Activated T-helper 17 cell treated with anti-CD3 and anti-CD28 coated beads, Interleukin-2, amount 50 U/mL, for 72 hours (primary cell): ENCODE measurements at regions not wholly inside any gene's neighbourhood (a gene's known extent, or its start where the extent isn't known, plus 50 kb on each side); places are given as distances from the start of the nearest gene placed in this dataset.

Source experiments
- ATAC-seq: fragments of 150-1000 bp; cut with Tn5 transposase; replicated peaks from 2 replicates; pipeline ENCODE4 v1.10.0; 2021; ENCODE audit warnings: mild to moderate bottlenecking, moderate library complexity
- H3K27ac Mint-ChIP-seq: one replicate; pipeline ENCODE4 v1.8.0; 2022; ENCODE audit warnings: mixed read lengths
- H3K27me3 Mint-ChIP-seq: one replicate; pipeline ENCODE4 v1.8.0; 2022; ENCODE audit warnings: mixed read lengths
- H3K36me3 Mint-ChIP-seq: one replicate; pipeline ENCODE4 v1.8.0; 2022; ENCODE audit warnings: low read depth, mild to moderate bottlenecking, mixed read lengths
- H3K4me1 Mint-ChIP-seq: one replicate; pipeline ENCODE4 v1.8.0; 2022; ENCODE audit warnings: mixed read lengths
- H3K4me3 Mint-ChIP-seq: one replicate; pipeline ENCODE4 v1.8.0; 2022; ENCODE audit warnings: mild to moderate bottlenecking, mixed read lengths
- H3K9me3 Mint-ChIP-seq: one replicate; pipeline ENCODE4 v1.8.0; 2022; ENCODE audit warnings: mixed read lengths

DNA sequence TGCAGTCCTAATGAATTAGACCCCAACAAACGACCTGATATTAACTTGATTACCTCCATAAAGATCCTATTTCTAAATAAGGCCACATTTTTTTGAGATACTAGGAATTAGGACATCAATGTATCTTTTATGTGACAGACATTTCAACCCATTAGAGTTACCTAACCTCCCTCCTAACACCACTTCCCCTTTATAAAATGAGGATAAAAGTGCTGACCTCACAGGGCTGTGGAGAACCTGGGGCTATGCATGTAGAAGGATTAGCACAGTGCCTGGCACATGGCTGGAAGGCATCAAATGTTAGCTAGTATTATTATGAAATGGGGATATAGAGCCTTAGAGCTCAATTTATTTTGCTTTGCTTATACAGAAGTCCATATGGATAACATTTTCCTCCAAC, 53.5 kb upstream of the LRRN1 start:
- no peaks in the 10 kb centered on the region for H3K4me1 Mint-ChIP-seq
- no peak overlapping the region for H3K4me3 Mint-ChIP-seq
- no peaks in the 10 kb centered on the region for H3K27me3 Mint-ChIP-seq
- H3K9me3 Mint-ChIP-seq, result peaks cover 3% of the 10 kb centered on the region
- no peak for ATAC-seq
- no peaks in the 10 kb centered on the region for H3K36me3 Mint-ChIP-seq
- no peak overlapping the region for H3K27ac Mint-ChIP-seq

DNA sequence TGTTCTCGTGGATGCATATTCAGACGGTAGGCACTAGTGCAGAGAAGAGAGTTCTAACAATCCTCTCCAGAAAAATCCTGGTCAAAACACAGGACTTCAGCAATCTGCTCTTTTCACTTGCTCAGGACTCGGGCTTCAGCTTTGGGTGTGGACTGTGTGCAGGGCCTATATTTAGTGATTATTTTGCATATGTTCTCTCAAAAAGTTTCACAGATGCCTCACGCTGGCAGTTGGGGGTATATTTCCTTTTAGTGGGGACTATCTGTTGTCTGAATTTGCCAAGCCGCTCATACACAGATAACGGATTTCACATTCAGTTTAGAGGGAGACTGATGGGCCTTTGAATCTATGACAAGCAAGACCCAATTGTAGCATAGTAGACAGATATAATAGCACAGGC, 54.4 kb upstream of the LRRN1 start:
- Mint-ChIP-seq H3K9me3 (peaks cover 3% of the 10 kb centered on the region), H3K4me3 (no peak overlapping the region), H3K36me3 (no peaks in the 10 kb centered on the region), H3K4me1 (no peaks in the 10 kb centered on the region), H3K27ac (no peak overlapping the region), H3K27me3 (no peaks in the 10 kb centered on the region)
- ATAC-seq, result no peak

GRCh38 chr3:3743754-3744153, 55.5 kb upstream of the LRRN1 start:
- Mint-ChIP-seq H3K36me3 (no peaks in the 10 kb centered on the region), H3K9me3 (peaks cover 2% of the 10 kb centered on the region), H3K4me3 (no peak overlapping the region), H3K27ac (no peak overlapping the region), H3K4me1 (no peaks in the 10 kb centered on the region), H3K27me3 (no peaks in the 10 kb centered on the region)
- ATAC-seq, result no peak

DNA sequence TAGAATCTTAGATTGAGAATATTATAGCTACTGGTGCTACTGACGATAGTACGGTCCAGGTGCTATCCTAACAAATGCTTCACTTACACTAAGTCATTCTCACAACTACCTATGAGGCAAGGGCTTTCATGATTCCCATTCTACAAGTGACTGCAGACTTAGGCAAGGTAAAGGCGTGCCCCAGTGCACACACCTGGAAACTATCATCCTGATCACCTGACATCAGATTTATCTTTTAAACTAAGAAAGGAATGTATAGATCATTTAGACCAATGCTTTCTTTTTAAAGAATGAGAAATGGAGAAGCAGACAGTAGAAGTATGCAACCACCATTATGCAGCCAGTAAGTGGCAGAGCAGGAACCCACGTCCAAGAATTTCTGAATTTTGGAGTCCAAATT, 59.2 kb upstream of the LRRN1 start:
- Mint-ChIP-seq H3K27me3 (no peaks in the 10 kb centered on the region), H3K4me3 (no peak overlapping the region), H3K4me1 (no peaks in the 10 kb centered on the region), H3K27ac (no peak overlapping the region), H3K9me3 (no peaks in the 10 kb centered on the region), H3K36me3 (no peaks in the 10 kb centered on the region)
- ATAC-seq, result no peak

DNA sequence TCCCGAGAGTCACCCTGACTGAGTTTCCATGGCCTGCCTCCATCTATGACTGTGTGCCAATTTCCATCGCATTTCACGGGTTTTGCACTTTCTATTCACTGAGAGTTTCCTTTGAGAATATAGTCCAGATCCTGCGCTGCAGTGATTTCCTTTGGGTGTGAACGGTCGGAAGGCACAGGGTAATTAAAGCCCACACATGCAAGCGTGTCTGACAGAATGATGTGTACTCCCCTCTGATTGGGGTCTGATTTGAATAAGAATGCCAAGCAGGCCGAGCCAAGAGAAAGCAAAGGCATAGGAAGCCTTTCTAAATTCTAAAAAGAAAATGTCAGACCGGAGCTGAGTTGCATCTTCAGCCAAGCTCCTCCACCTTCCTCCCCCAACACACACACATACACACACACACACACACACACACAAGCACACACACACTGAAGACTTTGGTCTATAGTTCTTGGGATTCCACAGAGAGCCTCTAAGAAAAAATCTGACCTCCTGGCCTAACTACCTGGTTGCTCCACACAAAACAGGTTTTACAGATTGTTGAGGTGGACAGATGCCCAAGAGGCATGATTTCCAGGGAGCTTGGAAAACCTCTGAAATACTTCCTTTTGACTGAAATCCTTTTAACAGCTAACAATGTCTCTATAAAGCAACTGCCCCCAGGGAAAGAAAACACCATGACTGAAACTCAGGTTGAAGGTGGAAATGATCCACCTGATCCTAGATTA, 59.7 kb upstream of the LRRN1 start:
- Mint-ChIP-seq H3K9me3 (no peaks in the 10 kb centered on the region), H3K27me3 (no peaks in the 10 kb centered on the region), H3K27ac (no peak overlapping the region), H3K4me3 (no peak overlapping the region), H3K36me3 (no peaks in the 10 kb centered on the region), H3K4me1 (no peaks in the 10 kb centered on the region)
- no peak for ATAC-seq

DNA sequence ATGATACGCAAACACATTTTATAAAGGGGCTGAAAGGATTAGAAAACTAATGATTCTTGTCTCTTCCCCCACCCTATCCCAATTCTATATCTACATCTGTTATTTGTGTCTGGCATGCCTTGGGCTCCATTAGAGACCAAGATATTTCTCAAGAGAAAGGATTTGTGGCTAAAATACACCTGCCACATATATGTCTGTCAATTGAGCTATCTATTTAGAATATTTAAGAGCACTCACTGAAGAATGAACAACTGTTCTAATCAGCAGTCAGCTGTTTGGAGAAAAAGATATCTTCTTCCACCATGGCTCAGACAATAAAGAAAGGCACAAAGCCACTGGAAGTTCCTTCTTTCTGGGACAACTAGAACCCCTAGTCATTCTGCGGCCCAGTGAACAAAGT, 61.7 kb upstream of the LRRN1 start:
- H3K27me3 Mint-ChIP-seq, result no peaks in the 10 kb centered on the region
- ATAC-seq, result no peak
- no peak overlapping the region for H3K27ac Mint-ChIP-seq
- no peaks in the 10 kb centered on the region for H3K36me3 Mint-ChIP-seq
- no peaks in the 10 kb centered on the region for H3K9me3 Mint-ChIP-seq
- no peaks in the 10 kb centered on the region for H3K4me1 Mint-ChIP-seq
- no peak overlapping the region for H3K4me3 Mint-ChIP-seq

- H3K27me3 Mint-ChIP-seq, result no peaks in the 10 kb centered on the region
- no peak overlapping the region for H3K4me3 Mint-ChIP-seq
- H3K36me3 Mint-ChIP-seq, result no peaks in the 10 kb centered on the region
- H3K9me3 Mint-ChIP-seq, result no peaks in the 10 kb centered on the region
- no peak overlapping the region for H3K27ac Mint-ChIP-seq
- no peak for ATAC-seq
- no peaks in the 10 kb centered on the region for H3K4me1 Mint-ChIP-seq
These were observed 63.3 kb upstream of the LRRN1 start for GRCh38 chr3:3735919-3736318.

GRCh38 chr3:3734881-3735280, 64.3 kb upstream of the LRRN1 start:
- no peaks in the 10 kb centered on the region for H3K36me3 Mint-ChIP-seq
- H3K9me3 Mint-ChIP-seq, result no peaks in the 10 kb centered on the region
- ATAC-seq, result no peak
- no peak overlapping the region for H3K4me3 Mint-ChIP-seq
- no peak overlapping the region for H3K27ac Mint-ChIP-seq
- H3K27me3 Mint-ChIP-seq, result no peaks in the 10 kb centered on the region
- no peaks in the 10 kb centered on the region for H3K4me1 Mint-ChIP-seq

- no peaks in the 10 kb centered on the region for H3K4me1 Mint-ChIP-seq
- no peak for ATAC-seq
- no peak overlapping the region for H3K4me3 Mint-ChIP-seq
- H3K27me3 Mint-ChIP-seq, result no peaks in the 10 kb centered on the region
- H3K36me3 Mint-ChIP-seq, result no peaks in the 10 kb centered on the region
- no peak overlapping the region for H3K27ac Mint-ChIP-seq
- H3K9me3 Mint-ChIP-seq, result no peaks in the 10 kb centered on the region
These were observed 70.0 kb upstream of the LRRN1 start for GRCh38 chr3:3729261-3729660.

DNA sequence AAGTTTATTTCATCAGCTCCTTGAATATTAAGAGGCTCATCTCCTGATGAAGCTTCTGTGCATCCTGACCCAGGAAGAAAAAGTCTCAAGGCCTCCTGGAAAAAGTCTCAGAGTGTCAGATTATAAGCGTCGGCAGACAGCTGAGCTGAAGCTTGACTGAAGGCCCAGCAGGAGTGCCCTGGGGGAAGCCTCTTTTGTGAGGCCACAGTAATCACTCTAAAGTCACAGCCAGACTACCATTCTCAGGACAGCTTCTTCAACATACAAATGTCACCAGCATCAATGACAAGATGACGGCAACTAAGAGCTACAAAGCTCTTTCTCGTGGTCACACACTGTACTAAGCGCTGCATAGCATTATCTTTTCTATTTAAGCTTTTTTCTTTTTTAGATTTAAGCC, 72.7 kb upstream of the LRRN1 start:
- no peaks in the 10 kb centered on the region for H3K4me1 Mint-ChIP-seq
- no peaks in the 10 kb centered on the region for H3K36me3 Mint-ChIP-seq
- H3K9me3 Mint-ChIP-seq, result no peaks in the 10 kb centered on the region
- H3K27ac Mint-ChIP-seq, result no peak overlapping the region
- no peak for ATAC-seq
- H3K27me3 Mint-ChIP-seq, result no peaks in the 10 kb centered on the region
- H3K4me3 Mint-ChIP-seq, result no peak overlapping the region

DNA sequence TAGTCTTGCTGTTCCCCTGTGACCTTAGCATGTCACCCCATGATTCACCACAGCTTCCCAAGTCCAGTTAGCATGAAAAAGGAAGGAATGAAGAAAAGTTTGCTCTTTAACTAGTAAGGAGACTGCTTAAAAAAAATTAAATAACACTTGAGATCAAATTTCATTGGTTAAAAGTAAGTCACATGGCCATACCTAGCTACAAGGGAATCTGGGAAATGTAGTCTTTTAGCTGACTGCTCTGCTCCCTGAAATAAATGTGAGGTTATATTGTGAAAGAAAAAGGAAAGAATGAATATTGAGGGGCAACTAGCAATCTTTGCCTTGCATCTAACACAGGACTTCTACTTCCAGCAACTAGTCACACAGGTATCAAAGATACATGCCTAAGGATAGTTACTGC, 84.7 kb upstream of the LRRN1 start:
- Mint-ChIP-seq H3K4me1 (no peaks in the 10 kb centered on the region), H3K27me3 (no peaks in the 10 kb centered on the region), H3K27ac (no peak overlapping the region), H3K4me3 (no peak overlapping the region), H3K36me3 (no peaks in the 10 kb centered on the region), H3K9me3 (peaks cover 5% of the 10 kb centered on the region)
- ATAC-seq, result no peak

DNA sequence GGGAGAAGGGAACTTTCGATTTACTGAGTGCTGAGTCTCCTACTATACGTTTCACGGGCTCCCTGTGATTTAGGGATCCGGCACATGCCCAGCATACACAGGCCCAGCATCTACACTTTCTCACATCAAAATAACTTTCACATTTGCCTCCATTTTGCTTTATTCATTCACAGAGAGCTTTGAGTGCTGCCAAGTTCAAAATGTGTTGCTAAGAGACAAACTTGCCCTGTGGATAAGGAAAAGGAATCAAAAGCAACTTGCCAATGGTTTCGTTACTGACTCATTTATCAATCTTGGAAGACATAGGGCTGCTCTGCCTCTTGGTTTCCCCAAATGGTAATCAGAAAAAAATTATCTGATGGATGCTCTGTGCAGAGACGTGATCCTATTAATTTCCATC, 86.3 kb upstream of the LRRN1 start:
- Mint-ChIP-seq H3K27me3 (no peaks in the 10 kb centered on the region), H3K4me3 (no peak overlapping the region), H3K4me1 (no peaks in the 10 kb centered on the region), H3K27ac (no peak overlapping the region), H3K9me3 (no peaks in the 10 kb centered on the region), H3K36me3 (no peaks in the 10 kb centered on the region)
- no peak for ATAC-seq

GRCh38 chr3:3708769-3709115, 90.5 kb upstream of the LRRN1 start:
- no peaks in the 10 kb centered on the region for H3K9me3 Mint-ChIP-seq
- H3K4me1 Mint-ChIP-seq, result no peaks in the 10 kb centered on the region
- H3K4me3 Mint-ChIP-seq, result no peak overlapping the region
- no peaks in the 10 kb centered on the region for H3K36me3 Mint-ChIP-seq
- H3K27ac Mint-ChIP-seq, result no peak overlapping the region
- ATAC-seq, result no peak
- no peaks in the 10 kb centered on the region for H3K27me3 Mint-ChIP-seq

GRCh38 chr3:3707858-3708768, 91.1 kb upstream of the LRRN1 start:
- Mint-ChIP-seq H3K36me3 (no peaks in the 10 kb centered on the region), H3K4me1 (no peaks in the 10 kb centered on the region), H3K27me3 (no peaks in the 10 kb centered on the region), H3K4me3 (no peak overlapping the region), H3K27ac (no peak overlapping the region), H3K9me3 (no peaks in the 10 kb centered on the region)
- ATAC-seq, result no peak

- ATAC-seq, result no peak
- Mint-ChIP-seq H3K27ac (no peak overlapping the region), H3K36me3 (no peaks in the 10 kb centered on the region), H3K4me1 (no peaks in the 10 kb centered on the region), H3K4me3 (no peak overlapping the region), H3K9me3 (no peaks in the 10 kb centered on the region), H3K27me3 (no peaks in the 10 kb centered on the region)
These were observed 94.0 kb upstream of the LRRN1 start for GRCh38 chr3:3705090-3705775.
